ENCODE measurements at regions not wholly inside any gene's neighbourhood (a gene's known extent, or its start where the extent isn't known, plus 50 kb on each side); places are given as distances from the start of the nearest gene placed in this dataset.

- Histone ChIP-seq H3K27me3 (ENCODE audit: insufficient read depth) (no peaks in the 10 kb centered on the region), H4K20me1 (ENCODE audit: insufficient read depth) (no peaks in the 10 kb centered on the region), H3K27ac (ENCODE audit: low read depth in 2 of 2, low read length in 1 of 2) (no peak overlapping the region), H3K4me2 (no peak overlapping the region), H3K79me2 (ENCODE audit: insufficient read depth) (no peaks in the 10 kb centered on the region), H3K9ac (no peak overlapping the region), H3K4me3 (ENCODE audit: low read depth in 2 of 2, low read length in 1 of 2) (no peak overlapping the region), H3K9me3 (no peaks in the 10 kb centered on the region), H2AFZ (ENCODE audit: low read depth) (no peak overlapping the region), H3K9me2 (no peaks in the 10 kb centered on the region), H3K36me3 (replicated peaks in 1 of 2; ENCODE audit: control insufficient read depth in 1 of 2, insufficient read depth in 2 of 2, low read length in 1 of 2) (no peaks in the 10 kb centered on the region), H3F3A (replicated peaks; ENCODE audit: insufficient read depth) (no peaks in the 10 kb centered on the region), H3K4me1 (ENCODE audit: control insufficient read depth in 1 of 2, insufficient read depth in 2 of 2, low read depth in 1 of 2, low read length in 1 of 2) (no peaks in the 10 kb centered on the region; a peak in 1 of 4 replicates)
- no peak for DNase-seq
- ChIA-PET CTCF (no interaction called here), POLR2A (no interaction called here)
- WGBS (ENCODE audit: low lambda C conversion rate), result 68% methylated on average over 1 of the region's 1 CpG
- TF ChIP-seq MEF2A (IDR thresholded peaks at IDR 0.05; ENCODE audit: borderline replicate concordance, low read depth) (no peak), PBX3 (IDR thresholded peaks at IDR 0.05) (no peak)
Measured at GRCh38 chr13:58583966-58584365, 952.4 kb downstream of the PCDH17 start.

GRCh38 chr13:58584610-58585009, 953.1 kb downstream of the PCDH17 start:
- no peaks in the 10 kb centered on the region for H4K20me1 ChIP-seq (ENCODE audit: insufficient read depth)
- no peak overlapping the region for H3K4me3 ChIP-seq (ENCODE audit: low read depth in 2 of 2, low read length in 1 of 2)
- DNase-seq, result no peak
- no peak overlapping the region for H3K27ac ChIP-seq (ENCODE audit: low read depth in 2 of 2, low read length in 1 of 2)
- H3K4me1 ChIP-seq (ENCODE audit: control insufficient read depth in 1 of 2, insufficient read depth in 2 of 2, low read depth in 1 of 2, low read length in 1 of 2), result no peaks in the 10 kb centered on the region; a peak in 1 of 4 replicates
- H3K9me2 ChIP-seq, result no peaks in the 10 kb centered on the region
- no peak overlapping the region for H3K9ac ChIP-seq
- no peaks in the 10 kb centered on the region for H3K27me3 ChIP-seq (ENCODE audit: insufficient read depth)
- TF ChIP-seq, protein P1, sequence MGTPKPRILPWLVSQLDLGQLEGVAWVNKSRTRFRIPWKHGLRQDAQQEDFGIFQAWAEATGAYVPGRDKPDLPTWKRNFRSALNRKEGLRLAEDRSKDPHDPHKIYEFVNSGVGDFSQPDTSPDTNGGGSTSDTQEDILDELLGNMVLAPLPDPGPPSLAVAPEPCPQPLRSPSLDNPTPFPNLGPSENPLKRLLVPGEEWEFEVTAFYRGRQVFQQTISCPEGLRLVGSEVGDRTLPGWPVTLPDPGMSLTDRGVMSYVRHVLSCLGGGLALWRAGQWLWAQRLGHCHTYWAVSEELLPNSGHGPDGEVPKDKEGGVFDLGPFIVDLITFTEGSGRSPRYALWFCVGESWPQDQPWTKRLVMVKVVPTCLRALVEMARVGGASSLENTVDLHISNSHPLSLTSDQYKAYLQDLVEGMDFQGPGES (IDR thresholded peaks at IDR 0.05; ENCODE audit: low read depth, low read length), result no peak
- TF ChIP-seq FOSL2 (IDR thresholded peaks at IDR 0.05; ENCODE audit: borderline replicate concordance, low read depth) (no peak), USF2 (IDR thresholded peaks at IDR 0.05; ENCODE audit: borderline replicate concordance, low read depth, low read length) (no peak), PBX3 (IDR thresholded peaks at IDR 0.05) (no peak), CTCF (IDR thresholded peaks at IDR 0.05) (no peak), USF1 (IDR thresholded peaks at IDR 0.05; ENCODE audit: borderline replicate concordance, low read depth) (no peak), POLR2AphosphoS5 (IDR thresholded peaks at IDR 0.05; ENCODE audit: low read depth, low read length) (no peak), SMC3 (IDR thresholded peaks at IDR 0.05; ENCODE audit: low read depth, low read length) (no peak), NRF1 (IDR thresholded peaks at IDR 0.05; ENCODE audit: low read depth, low read length) (no peak), CHD2 (IDR thresholded peaks at IDR 0.05; ENCODE audit: low read length, partially characterized antibody) (no peak), GABPA (IDR thresholded peaks at IDR 0.05; ENCODE audit: low read depth) (no peak), YY1 (IDR thresholded peaks at IDR 0.05; ENCODE audit: low read depth) (no peak), RXRA (IDR thresholded peaks at IDR 0.05; ENCODE audit: borderline replicate concordance, low read depth) (no peak), ELF1 (IDR thresholded peaks at IDR 0.05) (no peak), TAF1 (IDR thresholded peaks at IDR 0.05; ENCODE audit: borderline replicate concordance, low read depth, low read length) (no peak), FOXJ3 (CRISPR knock-in tag; IDR thresholded peaks at IDR 0.05) (no peak)
- ChIA-PET POLR2A (no interaction called here), CTCF (no interaction called here)
- H3K4me2 ChIP-seq, result no peak overlapping the region
- H3F3A ChIP-seq (replicated peaks; ENCODE audit: insufficient read depth), result no peaks in the 10 kb centered on the region
- H3K36me3 ChIP-seq (replicated peaks in 1 of 2; ENCODE audit: control insufficient read depth in 1 of 2, insufficient read depth in 2 of 2, low read length in 1 of 2), result no peaks in the 10 kb centered on the region
- H3K79me2 ChIP-seq (ENCODE audit: insufficient read depth), result no peaks in the 10 kb centered on the region
- 36% methylated on average over 2 of the region's 2 CpGs for WGBS (ENCODE audit: low lambda C conversion rate)
- no peaks in the 10 kb centered on the region for H3K9me3 ChIP-seq
- H2AFZ ChIP-seq (ENCODE audit: low read depth), result no peak overlapping the region
